Embryonic facial prominence (tissue), 1 donor: ENCODE measurements at regions not wholly inside any gene's neighbourhood (a gene's known extent, or its start where the extent isn't known, plus 50 kb on each side); places are given as distances from the start of the nearest gene placed in this dataset.
"Not testable (repeated sequence)": the region's sequence is repeated elsewhere in the genome, so short reads cannot be mapped to it uniquely, and the experiment has no call there.

ENCODE experiments used
- DNase-seq: peaks from one replicate; pipeline ENCODE4 v3.0.0-alpha.2; 2016; ENCODE audit errors: extremely low spot score

DNA sequence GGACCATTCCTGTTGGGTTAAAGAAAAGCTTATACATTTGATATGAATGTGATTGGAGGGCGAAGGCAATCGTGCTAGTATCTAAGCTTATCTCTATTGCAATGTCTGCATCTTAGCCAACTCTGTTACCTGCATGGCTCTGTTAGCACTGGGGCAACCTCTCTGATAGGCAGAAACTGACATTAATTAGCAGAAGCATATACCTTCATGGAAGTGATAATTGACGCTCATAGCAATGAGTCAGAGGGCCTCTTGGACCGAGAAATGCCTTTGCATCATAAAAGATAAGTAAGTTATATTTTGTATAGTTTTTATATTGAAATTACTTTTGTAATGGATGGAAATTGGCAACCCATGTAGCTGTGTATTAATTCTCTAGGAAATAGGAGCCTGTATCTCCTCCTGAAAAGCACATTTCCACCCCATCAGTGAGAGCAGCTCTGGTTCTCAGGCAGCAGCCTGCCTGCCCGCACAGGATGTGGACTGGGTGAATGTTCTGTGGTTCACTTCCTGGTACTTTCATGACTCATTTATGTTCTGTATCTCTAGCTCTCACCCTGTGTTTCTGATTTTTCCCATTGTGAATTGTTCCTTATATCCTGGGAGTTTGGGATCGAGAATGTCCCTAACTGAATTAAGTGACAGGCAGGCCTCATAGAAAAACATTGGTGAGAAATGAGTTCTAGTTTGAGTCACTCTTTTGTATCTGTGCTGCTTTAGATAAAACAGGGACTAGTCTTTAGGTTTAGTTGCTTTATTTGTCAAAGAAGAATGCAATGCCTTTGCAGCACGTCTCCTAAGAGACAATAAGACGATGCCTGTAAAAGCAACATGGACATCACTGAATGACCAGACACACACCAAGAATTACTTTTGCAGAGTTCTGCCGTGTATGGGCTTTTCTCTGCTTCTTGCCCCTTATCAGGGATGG lies 344.9 kb downstream of the DCDC2C start:
- no peak for DNase-seq

GRCh38 chr2:4049463-4049862 lies 346.1 kb downstream of the DCDC2C start:
- DNase-seq: no peak

DNA sequence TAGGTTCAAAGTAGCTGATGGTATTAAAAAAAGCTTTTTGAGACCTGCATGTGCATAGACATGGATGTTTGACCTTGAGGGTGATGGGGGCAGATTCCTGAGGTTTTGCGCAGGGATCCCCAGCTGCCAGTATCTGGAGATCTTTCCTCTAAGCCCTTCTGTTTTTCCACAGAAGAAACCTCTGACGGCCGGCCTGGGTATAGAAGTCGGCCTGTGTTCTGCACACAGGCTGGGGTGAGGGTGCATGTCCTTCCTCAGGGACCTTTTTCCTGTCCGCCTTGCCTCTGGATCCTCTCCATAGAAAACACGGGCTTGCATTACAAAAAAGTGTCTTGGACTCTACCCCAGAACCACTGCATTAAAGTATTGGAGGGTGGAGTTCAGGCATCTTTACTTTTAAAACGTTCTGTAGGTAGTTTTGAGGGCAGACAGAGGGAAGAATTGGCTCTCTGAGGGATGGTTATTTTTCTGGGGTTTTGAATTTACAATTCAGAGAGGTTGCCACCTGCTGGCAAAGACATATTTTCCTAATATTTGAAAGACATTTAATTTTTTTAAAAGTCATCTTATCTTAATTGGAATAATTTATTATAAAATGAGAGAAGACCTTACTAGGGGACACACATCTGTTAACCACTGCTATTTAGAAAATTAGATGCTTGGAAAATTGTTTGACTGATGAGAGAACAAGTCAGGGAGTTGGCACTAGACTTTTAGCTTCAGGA lies 350.6 kb downstream of the DCDC2C start:
- no peak for DNase-seq

DNA sequence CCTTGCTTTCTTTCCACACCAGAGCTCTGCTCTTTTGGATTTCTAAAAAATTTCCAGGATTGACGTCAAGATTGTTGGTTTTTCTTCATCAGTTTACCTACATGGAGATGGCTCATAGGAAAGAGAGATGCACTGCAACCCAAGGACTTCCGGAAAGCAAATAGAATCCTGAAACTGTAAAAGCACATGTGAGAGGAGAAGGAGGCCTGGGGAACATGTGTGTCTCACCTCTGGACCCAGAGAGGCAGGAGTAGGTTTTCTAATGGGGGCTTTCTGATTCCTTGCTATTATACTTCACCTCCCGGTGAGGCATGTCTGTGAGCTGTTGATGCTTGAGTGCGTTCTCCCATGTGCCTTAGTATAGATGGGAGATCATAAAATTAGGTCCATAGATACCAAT lies 362.8 kb downstream of the DCDC2C start:
- DNase-seq: no peak

GRCh38 chr2:4073026-4073569 lies 369.7 kb downstream of the DCDC2C start:
- no peak for DNase-seq

- DNase-seq: no peak
Observed at GRCh38 chr2:4077017-4077416, 373.6 kb downstream of the DCDC2C start.

DNA sequence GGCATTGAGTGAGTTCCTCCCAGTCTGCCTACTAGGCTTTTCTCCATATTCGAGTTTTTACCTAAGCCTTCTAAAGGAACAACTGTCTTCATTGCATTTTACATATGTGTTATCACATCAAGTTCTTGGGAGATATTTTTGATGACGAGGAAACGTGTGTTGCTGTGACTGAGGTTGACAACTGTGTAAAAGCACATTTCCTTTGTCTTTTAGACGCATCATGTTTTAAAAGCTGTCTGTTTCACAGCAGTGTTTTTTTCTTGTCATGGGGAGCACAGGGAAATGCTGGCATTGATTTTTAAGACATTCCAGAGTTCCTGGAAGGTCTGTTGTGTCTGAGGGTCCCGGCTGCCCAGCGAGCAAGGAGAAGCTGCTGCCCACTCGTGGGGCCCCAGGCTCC lies 381.8 kb downstream of the DCDC2C start:
- no peak for DNase-seq

- DNase-seq: no peak
Observed at GRCh38 chr2:4090668-4091630, 387.6 kb downstream of the DCDC2C start.

- DNase-seq: no peak
Observed at GRCh38 chr2:4091869-4092268, 388.5 kb downstream of the DCDC2C start.

DNA sequence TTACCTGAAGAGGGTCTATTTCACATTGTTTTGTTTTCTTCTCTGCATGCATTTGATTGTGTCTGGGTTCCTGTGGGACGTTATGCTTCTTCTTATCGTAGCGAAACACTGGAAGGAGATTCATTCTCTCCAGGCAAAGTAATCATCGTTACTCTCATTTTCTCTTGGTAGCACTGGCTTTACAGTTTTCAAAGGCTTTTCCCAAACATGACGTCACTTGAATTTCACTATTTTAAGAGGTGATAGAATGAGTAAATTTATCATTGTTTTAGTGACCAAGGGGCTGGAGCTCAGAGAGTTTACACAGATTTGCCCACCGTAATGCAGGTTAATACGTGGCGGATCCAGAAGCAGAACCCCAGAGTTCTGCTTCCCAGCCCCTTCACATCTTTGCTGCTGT lies 391.4 kb downstream of the DCDC2C start:
- DNase-seq: no peak

GRCh38 chr2:4096978-4097766 lies 393.8 kb downstream of the DCDC2C start:
- no peak for DNase-seq

DNA sequence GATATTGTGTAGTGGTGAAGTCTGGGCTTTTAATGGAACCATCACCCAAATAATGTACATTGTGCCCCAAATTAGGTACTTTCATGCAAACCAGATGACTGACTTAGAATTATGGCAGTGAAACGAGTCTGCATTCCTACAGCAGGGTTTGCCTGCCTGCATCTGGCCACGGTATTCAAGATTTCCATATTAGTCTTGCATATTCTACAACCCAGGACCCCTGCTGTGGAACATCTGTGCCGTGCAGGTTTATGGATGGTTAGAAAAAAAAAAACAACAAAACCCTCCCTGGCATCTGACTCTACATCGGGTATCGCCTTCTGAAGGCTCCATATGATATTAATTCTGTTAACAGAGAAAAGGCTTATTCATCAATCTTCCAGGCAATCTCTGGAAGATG lies 394.8 kb downstream of the DCDC2C start:
- no peak for DNase-seq

GRCh38 chr2:4101936-4102335 lies 398.6 kb downstream of the DCDC2C start:
- DNase-seq: no peak

GRCh38 chr2:4107179-4107578 lies 403.8 kb downstream of the DCDC2C start:
- no peak for DNase-seq

GRCh38 chr2:4110273-4110672 lies 406.9 kb downstream of the DCDC2C start:
- DNase-seq: no peak

GRCh38 chr2:4115435-4115834 lies 412.1 kb downstream of the DCDC2C start:
- not testable (repeated sequence) for DNase-seq

DNA sequence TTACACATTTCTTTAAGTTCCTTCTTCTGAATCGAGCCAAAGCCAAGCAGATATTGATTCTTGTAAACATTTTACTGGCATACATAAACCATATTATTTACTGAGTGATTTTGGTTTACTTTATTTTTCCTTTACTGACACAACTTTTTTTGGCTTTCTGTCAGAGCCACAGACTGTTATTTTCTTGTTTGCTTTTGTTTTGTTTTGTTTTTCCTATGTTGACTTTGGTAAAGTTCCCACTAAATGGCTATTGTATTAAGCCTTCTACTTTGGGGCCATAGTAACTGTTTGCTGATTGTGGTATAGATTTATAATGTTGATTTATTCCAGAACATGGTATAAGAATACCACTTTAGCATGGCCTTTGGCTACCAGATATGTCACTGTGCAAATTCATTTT lies 419.4 kb downstream of the DCDC2C start:
- no peak for DNase-seq

GRCh38 chr2:4130651-4131050 lies 427.3 kb downstream of the DCDC2C start:
- DNase-seq: no peak

DNA sequence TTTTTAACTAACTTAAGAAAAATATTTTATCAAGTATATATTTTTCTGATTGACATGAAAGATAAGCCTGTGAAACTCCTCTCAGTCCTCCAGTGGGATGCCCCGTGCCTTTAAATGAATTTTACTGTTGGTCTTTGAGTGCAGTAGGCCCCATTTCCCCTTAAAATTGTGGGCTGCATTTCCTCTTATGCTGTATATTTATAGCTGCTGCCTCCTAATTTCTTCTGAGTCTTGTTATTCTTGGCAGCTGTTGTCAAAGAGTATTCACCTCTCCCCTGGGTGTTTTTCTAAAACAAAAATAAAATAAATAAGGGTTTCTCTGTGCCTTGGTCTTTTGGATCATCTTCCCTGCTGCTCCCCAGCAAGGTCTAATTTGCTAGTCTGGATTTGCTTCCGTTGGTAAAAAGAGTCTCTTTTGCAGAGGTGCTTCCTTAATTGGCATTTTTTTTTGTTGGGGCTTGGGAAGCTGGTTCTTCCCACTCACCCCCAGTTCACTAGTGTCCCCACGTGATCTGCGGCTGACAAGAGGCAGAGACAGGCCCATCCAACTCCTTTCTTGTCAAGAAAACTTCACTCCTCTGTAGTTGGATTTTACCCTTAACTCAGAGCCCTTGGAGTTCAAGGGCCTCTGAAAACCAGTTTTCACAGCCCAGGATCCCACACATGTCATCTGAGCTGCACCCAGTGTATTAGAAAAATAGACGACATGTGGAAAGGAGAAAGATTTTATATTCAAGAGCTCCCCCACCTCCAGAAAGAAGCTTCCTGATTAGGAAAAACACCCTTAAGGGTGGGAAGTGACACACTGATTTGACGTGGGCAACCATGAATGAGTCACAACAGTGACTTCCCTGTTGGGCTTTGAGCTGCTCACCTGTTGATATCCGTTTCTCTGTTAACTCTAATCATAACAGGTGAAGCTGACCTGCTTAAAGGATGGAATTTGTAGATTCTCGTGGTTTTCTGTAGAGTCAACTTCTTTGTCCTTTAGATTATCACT lies 431.5 kb downstream of the DCDC2C start:
- DNase-seq: peak; percentile 19

- DNase-seq: no peak
Observed at GRCh38 chr2:4135765-4136164, 432.4 kb downstream of the DCDC2C start.
